Right atrium auricular region (tissue), 2 donors: ENCODE measurements at regions not wholly inside any gene's neighbourhood (a gene's known extent, or its start where the extent isn't known, plus 50 kb on each side); places are given as distances from the start of the nearest gene placed in this dataset.
"Not testable (repeated sequence)": the region's sequence is repeated elsewhere in the genome, so short reads cannot be mapped to it uniquely, and the experiment has no call there.

ENCODE experiments used
- DNase-seq: peaks from one replicate; pipeline ENCODE4 v3.0.0-alpha.2; 2019; ENCODE audit warnings: low spot score
- H3K27ac ChIP-seq, 2 donors: fragments of 200-600 bp; sonication (generic); 1 replicate in 1 of 2; 2 replicates in 1 of 2; pipeline ENCODE4 v1.5.1; 2016 to 2019
- H3K27me3 ChIP-seq, 2 donors: fragments of 200-600 bp; sonication (generic); one replicate each; pipeline versions ENCODE4 v1.5.1 to v1.6.0; 2017 to 2019
- H3K36me3 ChIP-seq: fragments of 200-600 bp; sonication (generic); one replicate; pipeline ENCODE4 v1.5.1; 2016
- H3K4me1 ChIP-seq, 2 donors: fragments of 200-600 bp; sonication (generic); one replicate each; pipeline versions ENCODE4 v1.5.1 to v1.6.0; 2017 to 2019
- H3K4me3 ChIP-seq, 2 donors: fragments of 200-600 bp; sonication (generic); 1 replicate in 1 of 2; 2 replicates in 1 of 2; pipeline ENCODE4 v1.5.1; 2017 to 2019; ENCODE audit warnings: mild to moderate bottlenecking in 1 of 2, moderate library complexity in 1 of 2
- H3K9me3 ChIP-seq, 2 donors: fragments of 200-600 bp; sonication (generic); one replicate each; pipeline ENCODE4 v1.5.1; 2019
- CTCF ChIP-seq, 2 donors: fragments of 200-600 bp; sonication (generic); IDR thresholded peaks; one replicate each; pipeline ENCODE4 v1.5.1; 2019; ENCODE audit warnings: antibody characterized with exemption in 2 of 2

GRCh38 chr14:53841109-53842099 is 115.2 kb downstream of the BMP4 start:
- Histone ChIP-seq H3K4me1 (no peaks in the 10 kb centered on the region), H3K36me3 (no peaks in the 10 kb centered on the region), H3K27ac (no peak overlapping the region), H3K4me3 (no peak overlapping the region), H3K27me3 (no peaks in the 10 kb centered on the region), H3K9me3 (peaks cover 0 to 3% of the 10 kb centered on the region in 2 donors)
- TF ChIP-seq CTCF (IDR thresholded peaks at IDR 0.05) = no peak
- no peak for DNase-seq

GRCh38 chr14:53840444-53840843 is 116.2 kb downstream of the BMP4 start:
- no peaks in the 10 kb centered on the region for H3K4me1 ChIP-seq
- no peaks in the 10 kb centered on the region for H3K36me3 ChIP-seq
- H3K4me3 ChIP-seq = no peak overlapping the region
- no peaks in the 10 kb centered on the region for H3K27me3 ChIP-seq
- no peak overlapping the region for H3K27ac ChIP-seq
- TF ChIP-seq CTCF (IDR thresholded peaks at IDR 0.05) = no peak
- H3K9me3 ChIP-seq = peaks cover 0 to 3% of the 10 kb centered on the region in 2 donors
- no peak for DNase-seq

- Histone ChIP-seq H3K27me3 (no peaks in the 10 kb centered on the region), H3K27ac (no peak overlapping the region), H3K4me3 (no peak overlapping the region), H3K36me3 (no peaks in the 10 kb centered on the region), H3K4me1 (no peaks in the 10 kb centered on the region), H3K9me3 (peaks cover 0 to 3% of the 10 kb centered on the region in 2 donors)
- TF ChIP-seq CTCF (IDR thresholded peaks at IDR 0.05) = no peak
- DNase-seq = no peak
Measured at GRCh38 chr14:53838374-53838773, 118.3 kb downstream of the BMP4 start.

- not testable (repeated sequence) for H3K9me3 ChIP-seq, H3K27me3 ChIP-seq, H3K4me1 ChIP-seq, H3K27ac ChIP-seq, DNase-seq, H3K4me3 ChIP-seq, H3K36me3 ChIP-seq
Measured at GRCh38 chr14:53837656-53838055, 119.0 kb downstream of the BMP4 start.

- Histone ChIP-seq H3K27me3 (no peaks in the 10 kb centered on the region), H3K36me3 (no peaks in the 10 kb centered on the region), H3K4me3 (no peak overlapping the region), H3K4me1 (no peaks in the 10 kb centered on the region), H3K9me3 (peaks cover 0 to 3% of the 10 kb centered on the region in 2 donors), H3K27ac (no peak overlapping the region)
- no peak for DNase-seq
- no peak for TF ChIP-seq CTCF (IDR thresholded peaks at IDR 0.05)
Measured at GRCh38 chr14:53836551-53836950, 120.1 kb downstream of the BMP4 start.

GRCh38 chr14:53828820-53829219 is 127.8 kb downstream of the BMP4 start:
- no peak overlapping the region for H3K4me3 ChIP-seq
- TF ChIP-seq CTCF (IDR thresholded peaks at IDR 0.05) = no peak
- H3K4me1 ChIP-seq = no peaks in the 10 kb centered on the region
- no peaks in the 10 kb centered on the region for H3K36me3 ChIP-seq
- no peaks in the 10 kb centered on the region for H3K9me3 ChIP-seq
- no peaks in the 10 kb centered on the region for H3K27me3 ChIP-seq
- no peak overlapping the region for H3K27ac ChIP-seq
- no peak for DNase-seq
